Inferior parietal cortex (tissue), 1 donor: ENCODE measurements at regions not wholly inside any gene's neighbourhood (a gene's known extent, or its start where the extent isn't known, plus 50 kb on each side); places are given as distances from the start of the nearest gene placed in this dataset.

ENCODE experiments used
- DNase-seq: peaks from one replicate; pipeline ENCODE4 v3.0.0-alpha.2; 2016; ENCODE audit errors: extremely low spot score

GRCh38 chr2:70036290-70036689 is 51.0 kb upstream of the PCBP1 start:
- DNase-seq = no peak

GRCh38 chr2:70035344-70035844 is 51.9 kb upstream of the PCBP1 start:
- no peak for DNase-seq

- no peak for DNase-seq
These were observed 56.4 kb upstream of the PCBP1 start for GRCh38 chr2:70030724-70031420.

GRCh38 chr2:70029814-70030409 is 57.4 kb upstream of the PCBP1 start:
- DNase-seq = peak; percentile 76

GRCh38 chr2:70024284-70024683 is 62.9 kb upstream of the ASPRV1 start:
- no peak for DNase-seq

- DNase-seq = no peak
These were observed 57.7 kb upstream of the ASPRV1 start for GRCh38 chr2:70019096-70019495.

- DNase-seq = no peak
These were observed 56.5 kb upstream of the ASPRV1 start for GRCh38 chr2:70017962-70018361.

GRCh38 chr2:70014959-70015358 is 53.5 kb upstream of the ASPRV1 start:
- no peak for DNase-seq

GRCh38 chr2:70012887-70013286 is 51.5 kb upstream of the ASPRV1 start:
- no peak for DNase-seq

GRCh38 chr2:70011786-70012185 is 50.4 kb upstream of the ASPRV1 start:
- no peak for DNase-seq

- no peak for DNase-seq
These were observed 49.9 kb upstream of the ASPRV1 start for GRCh38 chr2:70011335-70011734.
